Epithelial cell of prostate (primary cell): ENCODE measurements at regions not wholly inside any gene's neighbourhood (a gene's known extent, or its start where the extent isn't known, plus 50 kb on each side); places are given as distances from the start of the nearest gene placed in this dataset.
A peak's percentile ranks its signal among the peaks of the same experiment; 100 is the strongest.

ENCODE experiments used
- DNase-seq: peaks from one replicate; pipeline ENCODE4 v3.0.0-alpha.2; 2011; ENCODE audit warnings: low read depth, low spot score
- H3K27ac ChIP-seq: fragments of 450-650 bp; 2 replicates; pipeline ENCODE4 v1.5.1; 2017; ENCODE audit warnings: mild to moderate bottlenecking

- no peak overlapping the region for H3K27ac ChIP-seq
- no peak for DNase-seq
Observed at GRCh38 chr13:74045583-74045982, 88.6 kb downstream of the KLF12 start.

GRCh38 chr13:74043237-74043636 lies 91.0 kb downstream of the KLF12 start:
- no peak for DNase-seq
- no peak overlapping the region for H3K27ac ChIP-seq

GRCh38 chr13:74040200-74040599 lies 94.0 kb downstream of the KLF12 start:
- H3K27ac ChIP-seq = no peak overlapping the region
- no peak for DNase-seq

- H3K27ac ChIP-seq = no peak overlapping the region
Observed at GRCh38 chr13:74039667-74040066, 94.5 kb downstream of the KLF12 start.

GRCh38 chr13:74039154-74039553 lies 95.0 kb downstream of the KLF12 start:
- DNase-seq = no peak

More at GRCh38 chr13:74039667-74040066, 94.5 kb downstream of the KLF12 start:
- no peak for DNase-seq

GRCh38 chr13:74037762-74038161 lies 96.4 kb downstream of the KLF12 start:
- DNase-seq = no peak
- H3K27ac ChIP-seq = no peak overlapping the region

More at GRCh38 chr13:74039154-74039553, 95.0 kb downstream of the KLF12 start:
- H3K27ac ChIP-seq = no peak overlapping the region

- peak overlapping the region; percentile 70 for H3K27ac ChIP-seq
- peak; percentile 56 for DNase-seq
Observed at GRCh38 chr13:74036373-74036772, 97.8 kb downstream of the KLF12 start.

- no peak for DNase-seq
- H3K27ac ChIP-seq = peak overlapping the region; percentile 70
Observed at GRCh38 chr13:74035896-74036295, 98.3 kb downstream of the KLF12 start.

- DNase-seq = no peak
- no peak overlapping the region for H3K27ac ChIP-seq
Observed at GRCh38 chr13:74032325-74032724, 101.9 kb downstream of the KLF12 start.

GRCh38 chr13:74027161-74027779 lies 106.9 kb downstream of the KLF12 start:
- H3K27ac ChIP-seq = no peak overlapping the region
- no peak for DNase-seq

GRCh38 chr13:74026753-74027152 lies 107.5 kb downstream of the KLF12 start:
- DNase-seq = no peak

GRCh38 chr13:74025369-74025768 lies 108.8 kb downstream of the KLF12 start:
- H3K27ac ChIP-seq = no peak overlapping the region
- no peak for DNase-seq

More at GRCh38 chr13:74026753-74027152, 107.5 kb downstream of the KLF12 start:
- H3K27ac ChIP-seq = no peak overlapping the region

GRCh38 chr13:74024856-74025255 lies 109.3 kb downstream of the KLF12 start:
- no peak for DNase-seq
- H3K27ac ChIP-seq = no peak overlapping the region

GRCh38 chr13:74024314-74024713 lies 109.9 kb downstream of the KLF12 start:
- H3K27ac ChIP-seq = no peak overlapping the region
- DNase-seq = no peak

- no peak overlapping the region for H3K27ac ChIP-seq
- DNase-seq = no peak
Observed at GRCh38 chr13:74023484-74023883, 110.7 kb downstream of the KLF12 start.

GRCh38 chr13:74021505-74021904 lies 112.7 kb downstream of the KLF12 start:
- H3K27ac ChIP-seq = no peak overlapping the region
- DNase-seq = no peak

- H3K27ac ChIP-seq = no peak overlapping the region
- DNase-seq = no peak
Observed at GRCh38 chr13:74018062-74018431, 116.2 kb downstream of the KLF12 start.

GRCh38 chr13:74017301-74018061 lies 116.7 kb downstream of the KLF12 start:
- DNase-seq = no peak
- H3K27ac ChIP-seq = no peak overlapping the region

- H3K27ac ChIP-seq = no peak overlapping the region
- DNase-seq = no peak
Observed at GRCh38 chr13:74015137-74015536, 119.1 kb downstream of the KLF12 start.

- H3K27ac ChIP-seq = no peak overlapping the region
- no peak for DNase-seq
Observed at GRCh38 chr13:74009100-74009668, 125.0 kb downstream of the KLF12 start.

GRCh38 chr13:74006666-74007065 lies 127.5 kb downstream of the KLF12 start:
- peak overlapping the region; percentile 13 for H3K27ac ChIP-seq

More at GRCh38 chr13:74006666-74007065, 127.5 kb downstream of the KLF12 start:
- peak; percentile 3 for DNase-seq
